HG02571 (cell line): ENCODE measurements at regions not wholly inside any gene's neighbourhood (a gene's known extent, or its start where the extent isn't known, plus 50 kb on each side); places are given as distances from the start of the nearest gene placed in this dataset.
"Not testable (repeated sequence)": the region's sequence is repeated elsewhere in the genome, so short reads cannot be mapped to it uniquely, and the experiment has no call there.

Experiments used
- ATAC-seq: cut with Tn5 transposase; IDR thresholded peaks from one replicate; pipeline ENCODE4 v1.9.1; 2021; ENCODE audit warnings: mild to moderate bottlenecking, moderate library complexity; ENCODE audit not compliant: unreplicated experiment

DNA sequence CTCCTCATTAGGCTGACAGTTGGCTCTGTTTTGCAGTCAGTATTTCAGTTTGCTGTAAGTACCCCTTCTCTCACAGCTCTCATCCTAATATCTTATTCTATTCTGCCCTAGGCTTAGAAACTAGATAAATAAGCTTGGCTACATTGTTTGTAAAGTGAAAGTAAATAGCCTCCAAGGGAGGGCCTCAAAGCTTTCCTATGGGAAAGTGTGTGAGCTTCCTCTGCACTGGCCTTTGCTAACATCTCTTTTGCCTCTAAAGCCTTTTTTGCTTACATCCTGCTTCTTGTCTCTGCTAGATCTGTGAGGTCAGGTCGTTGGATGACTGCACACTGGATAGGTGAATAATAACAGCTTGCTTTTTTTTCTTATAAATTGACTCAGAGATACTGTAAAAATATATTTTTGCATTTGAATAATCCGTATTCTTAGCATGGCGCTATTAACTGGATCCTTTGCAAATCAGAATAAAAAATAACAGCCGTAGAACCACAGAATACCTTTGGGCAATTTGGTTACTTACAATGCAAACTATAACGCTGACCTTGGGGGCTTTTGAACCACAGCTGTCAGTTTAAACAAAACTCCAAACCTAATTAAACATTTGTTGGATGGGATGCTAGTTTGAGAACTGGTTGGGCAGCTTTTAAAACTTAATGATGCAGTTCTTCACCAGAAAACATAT lies 55.1 kb downstream of the TTC6 start:
- ATAC-seq, result no peak

- no peak for ATAC-seq
Measured at GRCh38 chr14:37652042-37652441, 56.6 kb downstream of the TTC6 start.

- ATAC-seq, result no peak
Measured at GRCh38 chr14:37655418-37655817, 60.0 kb downstream of the TTC6 start.

DNA sequence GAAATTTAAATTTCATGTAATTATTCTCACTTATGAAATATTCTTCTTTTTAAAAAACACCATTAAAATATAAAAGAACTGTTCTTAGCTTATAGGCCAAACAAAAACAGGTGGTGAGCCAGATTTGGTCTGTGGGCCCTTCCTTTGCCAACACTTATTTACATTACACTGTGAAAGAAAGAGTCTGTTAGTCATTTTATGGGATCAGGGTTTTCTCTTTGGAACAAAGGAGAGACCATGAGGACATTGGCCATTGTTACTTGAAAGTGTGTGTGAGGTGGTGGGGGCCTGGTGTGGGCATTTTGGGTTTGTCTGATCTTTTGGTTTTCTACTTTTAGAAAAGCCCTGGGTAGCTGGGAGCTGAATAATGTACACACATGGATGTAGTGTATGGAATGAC lies 62.7 kb downstream of the TTC6 start:
- ATAC-seq, result no peak

DNA sequence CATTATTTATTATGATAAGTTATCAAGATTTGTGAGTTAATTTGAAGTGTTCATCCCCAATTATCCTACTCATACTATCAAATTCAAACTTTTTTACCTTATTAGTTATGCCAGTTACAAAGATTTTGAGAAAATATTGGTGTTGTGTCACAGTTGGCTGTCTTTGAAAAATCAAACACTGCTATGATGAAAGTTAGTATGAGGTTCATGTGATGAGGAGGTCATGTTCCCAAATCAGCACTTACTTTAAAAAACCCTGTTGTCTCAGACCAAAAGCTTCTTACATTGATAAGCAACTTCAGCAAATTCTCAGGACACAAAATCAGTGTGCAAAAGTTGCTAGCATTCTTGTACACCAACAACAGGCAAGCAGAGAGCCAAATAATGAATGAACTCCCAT lies 68.1 kb downstream of the TTC6 start:
- ATAC-seq, result no peak

GRCh38 chr14:37665479-37665878 lies 70.0 kb downstream of the TTC6 start:
- no peak for ATAC-seq

DNA sequence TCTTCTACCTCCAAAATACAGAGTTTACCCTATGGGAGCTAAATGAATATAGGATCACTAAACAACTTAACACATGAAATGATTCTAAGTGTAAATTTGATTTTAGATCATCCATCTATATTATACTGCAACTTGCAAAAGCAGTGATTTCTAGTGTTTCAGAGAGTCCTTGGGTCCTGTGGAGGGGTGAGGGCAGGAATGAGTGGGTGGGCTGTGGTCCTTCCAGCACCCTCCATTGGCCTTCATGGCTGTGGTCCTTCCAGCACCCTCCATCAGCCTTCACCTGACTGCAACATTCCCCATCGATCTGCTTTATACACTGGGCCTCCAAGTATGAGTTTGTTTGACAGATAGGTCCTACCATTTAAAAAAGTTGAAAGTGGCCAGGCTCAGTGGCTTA lies 70.5 kb downstream of the TTC6 start:
- no peak for ATAC-seq

- ATAC-seq, result no peak
Measured at GRCh38 chr14:37668646-37669045, 73.2 kb downstream of the TTC6 start.

DNA sequence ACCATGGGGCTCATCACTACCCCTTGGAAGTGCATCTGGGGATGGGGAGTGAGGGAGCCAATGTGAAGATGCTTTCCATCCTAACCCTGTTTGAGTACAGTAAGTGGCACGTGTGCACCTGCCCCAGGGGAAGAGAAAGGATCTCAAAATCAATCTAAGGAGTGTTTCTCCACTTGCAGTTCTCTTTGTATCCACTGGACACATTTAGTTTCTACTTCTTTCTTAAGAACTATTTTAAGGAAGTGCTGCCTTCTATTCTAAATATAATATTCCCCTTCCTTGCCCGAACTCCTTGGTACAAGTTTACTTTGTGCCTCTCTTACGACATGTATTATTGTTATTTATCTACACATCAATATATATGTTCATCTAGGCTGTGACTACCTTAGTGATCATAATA lies 73.8 kb downstream of the TTC6 start:
- no peak for ATAC-seq

- ATAC-seq, result no peak
Measured at GRCh38 chr14:37673439-37673838, 78.0 kb downstream of the TTC6 start.

DNA sequence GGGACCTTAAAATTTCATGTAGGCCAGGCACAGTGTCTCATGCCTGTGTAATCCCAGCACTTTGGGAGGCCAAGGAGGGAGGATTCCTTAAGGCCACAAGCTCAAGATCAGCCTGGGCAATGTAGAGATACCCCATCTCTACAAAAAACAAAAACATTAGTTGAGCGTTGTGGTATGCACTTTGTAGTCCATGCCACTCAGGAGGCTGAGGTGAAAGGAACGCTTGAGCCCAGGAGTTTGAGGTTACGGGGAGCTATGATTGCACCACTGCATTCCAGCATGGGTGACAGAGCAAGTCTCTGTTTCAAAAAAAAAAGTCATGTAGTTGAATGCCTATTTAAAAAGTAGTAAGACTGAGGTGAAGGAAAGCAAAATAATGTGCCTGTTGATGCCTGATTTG lies 83.5 kb downstream of the TTC6 start:
- ATAC-seq, result no peak

GRCh38 chr14:37681486-37681885 lies 86.1 kb downstream of the TTC6 start:
- ATAC-seq, result no peak

DNA sequence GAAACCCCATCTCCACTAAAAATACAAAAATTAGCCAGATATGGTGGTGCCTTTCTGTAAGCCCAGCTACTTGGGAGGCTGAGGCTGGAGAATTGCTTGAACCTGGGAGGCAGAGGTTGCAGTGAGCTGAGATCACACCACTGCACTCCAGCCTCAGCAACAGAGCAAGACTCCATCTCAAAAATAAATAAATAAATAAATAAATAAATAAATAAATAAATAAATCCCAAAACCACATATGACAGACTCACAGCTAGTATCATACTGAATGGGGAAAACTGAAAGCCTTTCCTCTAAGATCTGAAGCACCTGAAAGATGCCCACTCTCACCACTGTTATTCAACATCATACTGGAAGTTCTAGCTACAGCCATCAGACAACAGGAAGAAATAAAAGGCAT lies 97.3 kb downstream of the TTC6 start:
- not testable (repeated sequence) for ATAC-seq

GRCh38 chr14:37693420-37693819 lies 98.0 kb downstream of the TTC6 start:
- not testable (repeated sequence) for ATAC-seq

DNA sequence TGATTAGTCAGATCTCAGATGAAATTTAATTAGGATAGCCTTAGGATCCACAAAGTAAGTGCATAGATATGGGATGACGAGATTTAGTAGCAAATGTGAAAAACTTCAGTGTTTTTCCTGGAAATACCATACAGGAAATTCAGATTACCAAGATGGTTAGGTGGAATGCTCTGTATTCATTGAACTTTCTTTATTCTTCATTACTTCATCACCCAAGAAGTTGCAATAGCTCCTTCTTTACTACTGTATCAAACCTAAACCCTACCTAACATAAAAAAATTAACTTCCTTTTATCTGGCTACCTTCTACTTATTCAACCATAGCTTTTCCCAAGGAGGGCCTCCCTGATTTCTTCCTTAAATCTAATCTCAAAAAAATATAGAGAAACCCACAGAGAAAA lies 100.4 kb downstream of the TTC6 start:
- no peak for ATAC-seq

GRCh38 chr14:37697489-37698121 lies 102.2 kb downstream of the TTC6 start:
- ATAC-seq, result no peak

- no peak for ATAC-seq
Measured at GRCh38 chr14:37698840-37699777, 103.7 kb downstream of the TTC6 start.

- no peak for ATAC-seq
Measured at GRCh38 chr14:37707716-37708115, 112.3 kb downstream of the TTC6 start.

DNA sequence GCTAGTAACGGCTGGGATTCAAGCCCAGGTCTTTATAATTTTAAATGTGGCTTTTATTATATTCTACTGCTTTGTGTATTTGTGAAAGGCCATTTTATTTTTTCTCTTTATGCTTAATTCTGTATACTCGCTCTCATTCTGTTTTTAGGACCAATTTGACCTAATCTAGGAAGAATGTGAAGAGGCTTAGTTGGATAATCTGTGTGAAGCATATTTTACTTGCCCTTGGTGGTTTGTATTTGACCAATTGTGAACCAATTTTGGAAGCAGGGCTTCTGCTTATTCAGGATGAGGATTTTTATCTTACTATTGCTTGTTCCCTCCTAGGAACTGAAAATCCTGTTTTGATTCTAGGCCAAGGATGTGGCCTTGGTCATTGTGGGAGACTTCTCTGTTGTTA lies 113.1 kb downstream of the TTC6 start:
- ATAC-seq, result no peak

DNA sequence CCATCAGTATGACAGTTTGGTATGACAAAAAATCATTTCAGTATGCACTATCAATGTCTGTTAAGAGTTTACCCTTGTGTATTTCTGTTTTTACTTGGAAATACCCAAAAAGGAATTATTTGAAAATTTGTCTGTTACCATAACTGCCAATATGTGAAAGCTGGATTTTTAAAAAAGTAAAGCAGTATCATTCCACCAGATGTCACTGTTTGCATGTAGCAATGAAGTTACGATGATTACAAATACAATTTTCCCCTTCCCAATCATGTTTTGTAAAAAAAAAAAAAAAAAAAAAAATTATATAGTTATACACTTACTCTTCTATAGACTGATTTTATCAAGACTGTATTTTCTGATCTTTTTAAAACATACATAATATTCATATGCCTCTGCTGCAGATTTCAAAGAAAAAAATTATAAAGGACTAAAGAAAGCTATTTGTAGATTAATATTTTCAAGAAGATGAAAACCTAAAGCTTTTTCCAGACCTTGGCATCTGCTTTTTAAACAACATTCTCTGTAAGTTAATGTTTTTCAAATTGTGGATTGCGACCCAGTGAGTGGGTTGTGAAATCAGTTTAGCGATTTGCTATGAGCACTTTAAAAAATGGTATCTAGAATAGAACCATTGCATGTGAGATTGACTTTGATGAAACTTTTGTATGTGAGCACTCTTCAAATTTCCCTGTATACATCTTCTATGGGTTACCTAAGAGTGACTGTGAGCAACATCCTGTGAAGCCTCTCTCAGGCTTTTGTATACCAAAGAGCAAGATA lies 114.2 kb downstream of the TTC6 start:
- no peak for ATAC-seq

DNA sequence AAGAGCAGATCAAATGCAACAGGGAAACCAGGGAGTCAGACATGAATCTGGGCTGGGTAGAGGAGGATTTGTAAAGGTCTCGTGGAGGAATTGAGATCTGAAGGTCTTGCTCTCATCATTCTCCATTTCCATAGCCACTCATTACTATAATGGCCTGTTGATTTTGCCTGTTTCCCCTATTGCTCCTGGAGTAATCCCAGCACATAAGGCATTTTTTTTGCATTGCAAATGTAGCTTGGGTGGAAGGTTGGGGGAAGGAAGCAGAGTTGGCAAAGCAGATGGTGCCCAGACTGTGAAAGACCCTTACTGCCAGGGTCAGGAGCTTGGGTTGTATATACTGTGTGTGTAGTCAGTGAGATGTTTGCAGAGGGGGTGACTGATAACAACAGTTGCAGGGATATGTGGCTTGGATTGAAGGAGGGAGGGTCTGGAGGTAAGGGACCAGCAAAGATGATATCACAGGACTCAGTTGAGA lies 116.0 kb downstream of the TTC6 start:
- ATAC-seq, result no peak
